Posterior vena cava (tissue), 2 donors: ENCODE measurements at regions not wholly inside any gene's neighbourhood (a gene's known extent, or its start where the extent isn't known, plus 50 kb on each side); places are given as distances from the start of the nearest gene placed in this dataset.
A peak's percentile ranks its signal among the peaks of the same experiment; 100 is the strongest.

Source experiments
- DNase-seq: peaks from one replicate; pipeline ENCODE4 v3.0.0-alpha.2; 2020; ENCODE audit warnings: low spot score
- intact Hi-C, 2 donors: fragments of 100-400 bp; cut with DNase I; formaldehyde crosslinking; loops; one replicate each; pipeline versions ENCODE4 v1.14.1 to v1.14.2; 2022 to 2023
- donor health status: DM: yes; HTN: yes; CAD: no.
- donor health status: DM: yes; HTN: yes; CAD: no.

DNA sequence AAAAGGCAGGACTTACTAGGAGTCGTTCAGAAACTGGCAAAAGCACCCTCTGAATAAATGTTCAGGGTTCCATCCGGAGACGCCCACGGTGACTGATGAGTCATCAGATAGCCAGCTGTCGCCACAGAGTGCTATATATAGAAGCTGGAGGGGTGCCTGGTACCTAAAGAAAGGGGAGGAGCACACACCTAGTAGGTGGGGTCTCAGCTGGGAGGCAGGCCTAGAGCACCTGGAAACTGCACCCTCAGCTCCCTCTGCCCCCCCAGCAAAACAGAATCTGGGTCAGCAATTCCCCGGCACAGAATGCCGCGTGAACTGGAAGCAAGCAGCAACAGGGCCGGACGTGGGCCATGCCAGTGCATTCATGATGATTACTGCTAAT, 242.0 kb downstream of the BCOR start:
- intact Hi-C loops: no loop called here
- DNase-seq: no peak

DNA sequence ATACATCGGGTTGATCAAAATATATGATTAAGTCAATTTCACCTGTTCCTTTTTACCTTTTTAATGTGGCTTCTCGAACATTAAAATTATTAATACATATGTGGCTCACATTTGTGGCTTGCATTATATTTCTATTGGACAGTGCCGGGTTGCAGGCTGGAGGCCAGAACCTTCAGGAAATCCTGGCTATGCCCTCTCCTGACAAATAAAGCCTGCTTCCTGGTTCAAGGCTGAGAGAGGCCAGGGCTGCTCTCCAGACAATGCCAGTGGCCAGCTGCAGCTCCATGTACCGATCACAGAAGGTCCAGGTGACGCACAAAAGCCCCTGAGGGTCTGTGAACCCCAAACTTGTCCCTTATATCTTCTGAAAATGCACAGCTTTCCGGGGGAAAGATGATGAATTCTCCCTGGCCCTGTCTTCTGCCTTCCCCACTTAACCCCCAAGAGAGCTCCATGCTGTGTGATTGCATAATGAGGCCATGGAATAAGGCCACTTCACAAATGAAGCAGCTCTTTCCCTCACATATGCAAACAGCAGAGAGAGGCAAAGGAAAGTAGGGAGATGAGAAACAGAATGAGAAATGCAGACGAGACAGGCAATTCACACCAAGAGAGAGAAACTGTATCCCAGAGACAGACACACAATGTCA, 241.2 kb downstream of the BCOR start:
- DNase-seq: no peak
- intact Hi-C loops: no loop called here

DNA sequence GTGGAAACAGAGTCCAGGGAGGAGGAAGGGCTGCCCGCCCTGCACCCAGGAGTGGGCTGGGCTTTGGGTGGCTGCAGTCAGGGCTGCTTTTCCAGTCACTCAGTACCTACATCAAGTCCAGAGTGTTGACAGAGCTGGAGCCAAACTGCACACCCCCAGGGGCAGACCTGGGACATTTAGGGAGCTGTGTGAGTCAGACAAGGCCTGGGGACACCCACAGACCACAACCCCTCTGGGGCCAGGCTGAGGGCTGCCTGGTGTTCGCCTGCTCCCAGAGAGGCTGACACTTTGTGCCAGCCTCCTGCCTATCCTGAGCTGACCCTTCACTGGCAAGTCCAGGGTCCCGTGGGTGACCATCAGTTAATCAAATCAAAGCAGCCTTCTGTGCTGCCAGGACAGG, 240.0 kb downstream of the BCOR start:
- intact Hi-C loops: no loop called here
- peak; percentile 62 for DNase-seq

DNA sequence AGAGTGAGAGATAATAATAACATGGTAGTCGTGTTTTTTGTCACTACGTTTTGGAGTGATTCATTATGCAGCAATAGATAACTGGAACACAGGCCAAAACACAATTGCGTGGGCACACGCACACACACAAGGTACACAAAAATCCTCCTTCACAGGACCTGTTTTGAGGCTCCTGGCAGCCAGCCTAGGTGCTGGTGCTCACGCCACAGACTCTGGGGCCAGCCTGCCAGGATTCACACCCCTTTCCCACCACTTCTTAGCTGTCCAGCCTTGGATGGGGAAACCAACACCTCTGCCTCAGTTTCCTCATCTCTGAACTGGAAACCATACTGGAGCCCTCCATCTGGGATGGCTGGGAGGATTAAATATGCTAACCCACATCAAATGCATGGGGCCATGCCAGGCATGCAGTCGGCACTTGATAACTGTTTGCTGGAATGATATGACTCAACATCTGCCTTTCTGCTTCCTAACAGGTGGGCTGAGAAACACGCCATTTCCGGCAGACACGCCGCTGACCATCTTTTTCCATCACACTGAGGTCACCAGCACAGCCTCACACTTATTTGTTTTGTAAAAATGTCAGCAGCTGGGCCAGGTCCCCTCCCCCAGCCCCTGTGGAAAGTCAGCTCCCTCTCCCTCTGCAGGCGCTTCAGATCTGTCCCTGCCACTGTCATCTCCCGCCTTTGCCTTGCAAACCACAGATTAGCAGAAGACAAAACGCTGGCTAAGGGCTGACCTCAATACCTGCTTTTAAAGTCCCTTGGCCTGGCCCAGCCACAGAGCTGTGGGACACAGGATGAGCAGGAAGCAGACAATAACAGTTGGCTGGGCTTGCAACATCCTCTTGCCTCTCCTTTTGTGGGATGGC, 237.5 kb downstream of the BCOR start:
- peak; percentile 78 for DNase-seq
- intact Hi-C loops: no loop called here

DNA sequence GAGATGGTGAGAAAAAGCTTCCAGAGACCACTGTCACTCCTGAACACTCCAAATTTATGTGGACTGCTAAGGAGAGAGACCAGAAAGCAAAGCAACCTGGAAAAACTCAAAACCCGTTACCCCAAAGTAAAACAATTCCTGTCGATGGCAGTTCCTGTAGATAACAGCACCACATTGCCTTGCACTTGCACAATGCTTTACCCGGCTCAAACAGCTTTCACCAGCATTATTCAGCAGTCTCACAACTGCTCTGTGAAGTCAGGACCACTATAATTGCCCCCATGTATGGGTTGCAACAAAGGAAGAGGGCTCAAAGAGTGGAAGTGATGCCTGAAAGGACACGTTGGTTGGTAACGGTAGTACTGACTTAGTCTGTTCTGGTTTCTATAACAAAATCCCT, 234.8 kb downstream of the BCOR start:
- DNase-seq: no peak
- intact Hi-C loops: no loop called here

DNA sequence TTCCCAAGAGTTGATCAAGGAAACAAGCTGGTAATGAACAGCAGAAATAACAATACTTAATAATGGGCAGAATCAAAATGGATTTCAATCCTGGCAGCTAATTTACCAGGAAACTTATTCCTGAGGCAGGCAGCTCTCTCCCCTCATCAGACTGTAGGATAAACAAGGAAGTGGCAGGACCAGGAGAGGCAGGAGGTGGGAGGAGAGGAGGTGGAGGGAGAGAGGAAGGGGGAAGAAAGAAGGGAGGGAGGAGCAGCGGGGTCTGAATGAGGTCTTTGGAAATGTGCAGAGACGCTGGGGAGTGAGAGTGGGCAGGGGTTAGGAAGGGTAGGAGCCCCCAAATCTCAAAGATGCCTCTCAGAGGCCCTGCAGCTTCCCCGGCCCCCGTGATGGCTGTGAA, 231.5 kb downstream of the BCOR start:
- DNase-seq: no peak
- intact Hi-C loops: no loop called here

DNA sequence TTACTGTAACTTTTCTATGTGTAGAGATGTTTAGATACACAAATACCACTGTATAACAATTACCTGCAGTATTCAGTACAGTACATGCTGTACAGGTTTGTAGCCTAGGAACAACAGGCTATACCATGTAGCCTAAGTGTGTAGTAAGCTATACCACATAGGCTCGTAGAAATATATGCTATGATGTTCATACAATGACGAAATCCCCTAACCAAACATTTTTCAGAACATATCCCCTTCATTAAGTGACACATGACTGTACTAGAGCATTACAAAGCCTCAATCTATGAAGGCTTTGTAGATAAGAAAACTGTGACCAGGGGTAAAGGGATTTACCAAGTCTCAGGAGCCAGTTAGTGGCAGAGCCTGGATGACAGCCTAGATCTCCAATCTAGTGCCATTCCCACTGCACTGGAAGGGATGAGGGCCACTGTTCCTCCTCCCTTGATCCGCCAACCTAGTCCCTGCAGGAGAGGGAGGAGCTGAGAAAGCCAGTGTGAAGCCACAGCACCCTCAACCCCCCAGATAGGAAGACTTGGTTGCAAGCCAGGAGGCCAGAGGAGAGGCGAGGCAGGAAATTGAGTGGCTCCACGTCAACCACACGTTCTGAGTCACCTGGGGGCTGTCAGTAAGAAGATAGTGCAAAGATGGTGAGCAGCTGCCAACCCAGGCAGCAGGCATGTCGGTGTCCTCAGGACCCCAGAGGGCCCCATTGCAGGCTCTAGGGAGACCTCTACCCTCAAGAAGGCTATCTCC, 227.7 kb downstream of the BCOR start:
- no peak for DNase-seq
- intact Hi-C loops: no loop called here

DNA sequence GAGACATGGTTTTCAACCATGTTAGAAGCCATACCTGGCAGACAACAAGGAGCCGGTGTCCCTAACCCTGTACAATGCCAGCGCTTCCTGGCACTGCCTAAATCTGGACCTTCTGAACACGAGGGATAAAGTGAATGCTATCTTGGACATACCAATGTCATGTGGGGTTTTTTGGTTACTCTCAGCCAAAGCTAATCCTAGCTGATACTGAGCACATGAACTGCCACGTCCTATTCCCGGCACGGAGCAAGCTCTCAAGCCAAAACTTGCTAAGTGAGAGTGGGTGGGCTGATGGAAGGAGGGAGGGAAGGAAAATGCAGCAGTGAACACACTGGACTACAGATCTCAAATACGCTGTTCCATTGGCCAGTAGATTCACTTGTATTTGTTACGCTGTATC, 226.1 kb downstream of the BCOR start:
- no peak for DNase-seq

DNA sequence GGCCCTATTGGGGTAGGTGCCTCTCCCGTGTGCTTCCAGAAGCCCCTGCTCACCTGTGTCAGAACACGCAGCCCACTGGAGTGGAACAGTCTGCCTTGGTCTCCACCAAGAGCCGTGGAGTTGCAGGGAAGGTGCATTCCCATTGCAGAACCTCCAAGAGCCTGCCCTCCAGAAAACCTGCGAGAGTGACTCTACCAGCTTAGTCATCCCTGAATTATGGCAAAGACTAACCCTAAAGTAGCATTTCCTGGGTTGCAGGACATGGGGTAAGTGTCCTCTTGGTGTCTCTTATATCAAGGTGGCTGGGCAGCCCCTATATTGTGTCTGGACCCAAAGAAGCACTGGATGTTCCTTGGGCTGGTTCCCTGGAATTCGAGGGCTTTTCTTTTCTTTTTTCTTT, 224.6 kb downstream of the BCOR start:
- DNase-seq: no peak
- intact Hi-C loops: no loop called here

More for the DNA sequence above, 226.1 kb downstream of the BCOR start:
- intact Hi-C loops: no loop called here

DNA sequence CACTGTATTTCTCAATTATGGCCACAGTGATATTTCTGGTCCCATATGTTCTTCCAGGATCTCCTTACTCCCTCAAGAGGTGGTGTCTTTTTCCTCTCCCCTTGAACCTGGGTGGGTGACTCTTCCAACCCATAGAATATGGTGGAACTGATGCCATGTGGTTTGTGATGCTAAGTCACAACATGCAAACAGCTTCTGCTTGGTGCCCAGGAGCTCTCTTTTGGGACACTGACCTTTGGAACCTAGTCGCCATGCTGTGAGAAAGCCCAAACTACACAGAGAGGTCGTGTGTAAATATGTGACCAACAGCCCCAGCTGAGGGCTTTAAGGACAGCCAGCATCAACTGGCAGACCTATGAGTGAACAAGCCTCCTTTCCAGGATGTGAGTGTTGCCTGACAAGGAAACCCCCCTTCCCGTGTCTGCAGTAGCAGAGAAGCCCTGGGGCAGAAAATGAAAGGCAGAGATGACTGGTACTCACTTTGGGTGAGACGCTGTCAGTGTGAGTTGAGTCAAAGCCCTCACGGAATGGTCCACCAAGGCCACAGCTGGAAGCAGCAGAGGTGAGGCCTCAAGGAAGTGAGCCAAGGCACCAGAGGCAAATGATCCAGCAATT, 223.4 kb downstream of the BCOR start:
- DNase-seq: no peak
- intact Hi-C loops: no loop called here

DNA sequence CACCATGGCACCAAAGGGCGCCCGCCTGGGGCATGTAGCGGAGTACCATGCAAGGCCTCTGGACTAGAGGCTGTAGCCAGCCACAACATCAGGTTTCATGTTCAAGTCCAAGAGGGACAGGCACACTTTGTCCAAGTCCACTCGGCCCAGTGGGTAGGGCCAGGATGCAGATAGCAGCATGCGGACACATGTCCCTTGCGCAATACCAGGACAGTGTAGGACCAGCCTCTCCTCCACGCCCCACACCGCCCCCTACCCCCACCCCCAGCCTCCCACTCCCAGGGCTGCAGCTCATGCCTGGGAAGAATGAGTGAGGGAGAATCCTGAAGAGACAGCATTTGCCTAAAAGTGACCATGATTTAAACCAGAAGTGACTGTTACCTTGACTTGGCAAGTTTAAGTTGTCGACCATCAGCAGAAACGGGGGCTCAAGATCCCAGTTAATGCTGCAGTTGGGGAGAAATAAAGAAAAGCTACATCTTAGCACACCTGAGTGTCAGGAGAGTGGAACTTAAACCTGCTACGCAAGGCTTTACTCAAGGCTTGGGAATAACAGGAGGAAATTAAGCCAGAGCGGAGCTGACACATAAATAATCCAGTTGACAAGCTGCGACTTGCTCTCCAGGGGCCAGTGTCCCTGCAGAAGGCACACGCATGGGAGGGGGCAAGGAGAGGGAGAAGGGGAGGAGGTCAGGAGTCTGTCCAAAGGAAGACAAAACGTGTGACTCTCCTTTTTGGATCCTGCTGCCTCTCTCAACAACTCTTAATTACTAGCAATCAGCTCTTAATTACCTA, 221.7 kb downstream of the BCOR start:
- intact Hi-C loops: no loop called here
- DNase-seq: no peak

DNA sequence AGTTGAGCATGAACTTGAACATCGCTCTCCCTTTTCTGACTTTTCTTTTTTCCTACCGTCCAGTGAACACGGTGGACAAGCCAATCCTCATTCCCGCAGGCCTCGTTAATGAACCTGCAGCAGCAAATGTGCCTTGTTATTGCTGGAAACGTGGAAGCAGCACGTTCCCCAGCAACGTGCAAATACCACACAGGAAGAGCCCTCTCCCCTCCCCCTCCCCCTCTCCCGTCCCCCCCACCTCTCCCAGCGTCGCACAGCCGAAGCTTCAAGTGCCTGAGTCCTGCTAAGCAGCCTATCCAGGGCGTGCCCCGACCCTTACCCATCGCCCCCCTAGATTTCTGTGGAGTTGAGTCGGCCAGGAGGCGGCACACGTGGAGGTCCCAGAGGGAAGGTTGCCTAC, 219.9 kb downstream of the BCOR start:
- DNase-seq: no peak

DNA sequence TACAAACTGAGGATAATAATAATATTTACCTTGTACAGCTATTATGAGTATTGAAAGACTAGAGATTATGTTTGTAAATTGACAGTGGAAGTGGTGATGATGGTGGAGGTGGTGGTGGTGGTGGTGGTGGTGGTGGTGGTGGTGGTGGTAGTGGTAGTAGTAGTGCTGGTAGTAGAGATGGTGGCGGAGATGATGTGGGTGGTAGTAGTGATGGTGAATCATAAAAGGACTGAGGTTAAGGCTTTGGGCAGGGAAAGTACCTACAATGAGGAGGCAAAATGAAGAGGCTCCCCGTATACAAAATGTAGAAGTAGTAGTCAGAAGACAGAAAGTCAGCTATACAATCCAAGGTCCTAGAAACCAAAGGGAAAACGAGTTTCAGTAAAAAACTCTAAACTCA, 214.1 kb downstream of the BCOR start:
- DNase-seq: no peak

More for the DNA sequence above, 219.9 kb downstream of the BCOR start:
- intact Hi-C loops: no loop called here

DNA sequence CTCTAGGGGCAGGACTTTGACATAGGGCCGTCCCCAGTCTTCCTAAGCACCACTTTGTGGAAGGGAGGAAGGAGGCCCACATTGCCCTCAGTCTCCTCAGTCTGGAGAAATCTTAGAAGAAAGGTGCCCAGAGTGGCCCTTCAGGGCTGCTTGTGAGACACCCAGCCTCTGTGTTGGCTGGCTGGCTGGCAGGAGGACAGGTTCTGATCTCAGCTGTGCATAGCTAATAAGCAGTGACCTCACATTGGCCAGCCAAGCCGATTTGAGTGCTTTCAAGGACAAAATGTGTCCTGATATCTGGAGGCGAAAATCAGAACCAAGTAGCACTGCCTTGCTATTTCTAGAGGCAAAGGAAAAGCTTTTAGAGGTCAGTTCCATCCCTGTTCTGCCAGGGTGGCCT, 211.5 kb downstream of the BCOR start:
- intact Hi-C loops: no loop called here
- no peak for DNase-seq

More for the DNA sequence above, 214.1 kb downstream of the BCOR start:
- intact Hi-C loops: no loop called here

DNA sequence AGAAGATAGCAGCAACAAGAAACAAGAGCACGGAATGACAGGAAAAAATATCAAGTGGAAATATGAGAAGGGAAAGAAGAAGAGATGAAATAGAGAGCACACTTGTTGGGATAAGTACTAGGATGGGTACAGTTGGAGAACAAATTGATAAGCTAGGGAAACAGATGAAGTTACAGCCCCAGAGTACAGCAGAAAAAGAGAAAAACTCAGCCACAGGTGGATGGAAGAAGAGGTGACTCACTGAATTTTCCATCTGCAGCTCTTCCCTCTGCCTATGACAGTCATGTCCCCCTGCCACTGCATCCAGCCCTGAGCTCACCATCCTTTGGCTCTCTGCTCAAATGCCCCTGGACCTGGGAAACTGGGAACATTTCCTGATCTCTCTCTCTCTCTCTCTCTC, 209.0 kb downstream of the BCOR start:
- intact Hi-C loops: no loop called here
- no peak for DNase-seq

DNA sequence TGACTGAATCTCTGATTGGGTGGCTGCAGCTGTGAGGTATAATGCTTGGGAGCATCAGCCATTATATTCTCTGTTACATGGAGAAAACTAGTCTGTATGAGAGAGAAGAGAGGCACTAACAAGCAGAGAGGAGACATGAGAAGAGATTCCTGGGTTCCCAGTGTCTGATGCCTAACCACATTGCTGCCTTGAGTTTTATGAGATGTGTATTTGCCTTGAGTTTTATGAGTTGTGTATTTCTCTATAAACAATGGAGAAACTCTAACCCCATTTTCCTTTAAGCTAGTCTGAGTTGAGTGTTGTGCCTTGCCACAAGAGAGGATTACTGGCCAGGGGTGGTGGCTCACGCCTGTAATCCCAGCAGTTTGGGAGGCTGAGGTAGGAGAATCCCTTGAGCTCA, 208.1 kb downstream of the BCOR start:
- no peak for DNase-seq
- intact Hi-C loops: no loop called here

DNA sequence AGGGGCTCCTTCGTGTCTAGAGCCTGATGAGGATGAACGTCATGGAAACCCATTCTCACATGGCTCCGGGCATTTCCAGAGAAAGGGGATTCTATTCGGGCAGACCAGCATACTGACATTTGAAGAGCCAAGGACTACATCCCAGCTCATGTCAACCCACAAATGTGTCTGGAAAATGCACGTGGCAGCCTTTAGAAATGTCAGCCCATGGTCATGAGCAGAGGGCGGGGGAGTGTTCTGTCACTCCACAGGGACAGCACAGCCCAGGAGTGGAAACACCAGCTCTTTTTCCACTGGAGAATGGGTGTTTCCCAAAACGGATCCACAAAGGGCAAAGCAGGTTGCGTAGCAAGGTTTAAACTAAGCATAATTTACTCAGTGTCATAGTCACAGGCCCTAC, 207.0 kb downstream of the BCOR start:
- intact Hi-C loops: no loop called here
- DNase-seq: peak; percentile 13

DNA sequence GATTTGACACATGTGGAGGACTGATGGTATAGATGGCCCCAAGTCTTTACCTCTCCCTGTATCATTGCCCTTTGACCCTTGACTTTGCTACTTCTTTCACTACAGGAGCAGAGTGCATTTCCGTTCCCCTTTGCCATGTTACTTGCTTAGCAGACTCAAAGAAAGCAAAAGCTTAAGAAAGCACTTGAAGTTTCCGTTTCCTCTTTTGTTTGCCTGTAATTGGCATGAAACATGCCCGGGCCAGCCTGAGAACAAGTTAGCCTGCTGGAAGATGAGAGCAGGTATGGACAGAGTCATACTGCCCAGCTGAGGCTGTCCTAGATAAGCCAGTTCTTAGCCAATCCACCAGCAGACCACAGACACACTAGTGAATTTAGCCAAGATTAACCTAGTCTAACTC, 206.0 kb downstream of the BCOR start:
- peak; percentile 37 for DNase-seq
- intact Hi-C loops: no loop called here
